Subcutaneous abdominal adipose tissue (tissue), 5 donors: ENCODE measurements at regions not wholly inside any gene's neighbourhood (a gene's known extent, or its start where the extent isn't known, plus 50 kb on each side); places are given as distances from the start of the nearest gene placed in this dataset.

Experiments used
- H3K27ac ChIP-seq: one replicate; pipeline ENCODE4 v1.7.0; 2013; ENCODE audit warnings: low read depth, mild to moderate bottlenecking, inconsistent platforms, low read length, moderate library complexity
- H3K27me3 ChIP-seq, 5 donors: one replicate each; pipeline ENCODE4 v1.7.0; 2013; ENCODE audit warnings: low read length in 5 of 5, inconsistent platforms in 1 of 5; ENCODE audit not compliant: control insufficient read depth in 5 of 5, insufficient read depth in 4 of 5
- H3K36me3 ChIP-seq, 5 donors: one replicate each; pipeline ENCODE4 v1.7.0; 2013; ENCODE audit warnings: low read length in 5 of 5; ENCODE audit not compliant: control insufficient read depth in 5 of 5, insufficient read depth in 5 of 5
- H3K4me1 ChIP-seq, 5 donors: one replicate each; pipeline ENCODE4 v1.7.0; 2013; ENCODE audit warnings: low read length in 5 of 5, mild to moderate bottlenecking in 3 of 5, moderate library complexity in 1 of 5; ENCODE audit not compliant: control insufficient read depth in 5 of 5, insufficient read depth in 5 of 5
- H3K4me3 ChIP-seq, 5 donors: one replicate each; pipeline ENCODE4 v1.7.0; 2013; ENCODE audit warnings: low read length in 5 of 5, low read depth in 1 of 5
- H3K9ac ChIP-seq, 5 donors: one replicate each; pipeline ENCODE4 v1.7.0; 2013; ENCODE audit warnings: low read length in 5 of 5, mild to moderate bottlenecking in 4 of 5, moderate library complexity in 3 of 5
- H3K9me3 ChIP-seq, 5 donors: one replicate each; pipeline ENCODE4 v1.7.0; 2013; ENCODE audit warnings: low read length in 5 of 5; ENCODE audit not compliant: control insufficient read depth in 5 of 5
- donor health status: healthy.
- donor health status: healthy.
- donor health status: healthy.
- donor health status: healthy.
- donor health status: healthy.

DNA sequence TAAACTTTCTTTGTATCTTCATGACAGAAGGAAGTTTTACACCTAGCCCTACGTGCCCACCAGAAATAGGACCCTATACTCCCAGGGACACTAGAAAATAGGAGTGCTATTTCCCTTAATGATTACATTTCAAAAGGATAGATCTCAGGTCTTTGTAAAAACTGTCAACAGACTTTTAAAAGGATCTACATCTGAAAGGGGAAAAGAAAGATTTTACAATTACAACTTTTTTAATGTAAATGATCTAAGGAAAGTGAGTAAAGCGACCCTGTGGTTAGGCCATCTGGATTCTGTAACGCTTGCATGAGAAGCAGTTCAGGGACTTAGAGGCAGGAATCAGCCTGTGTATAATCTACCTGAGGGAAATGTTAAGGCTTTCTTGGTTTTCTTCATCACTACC is 431.8 kb upstream of the MC4R start:
- Histone ChIP-seq H3K4me1 (no peaks in the 10 kb centered on the region), H3K36me3 (no peaks in the 10 kb centered on the region), H3K27ac (no peak overlapping the region), H3K9me3 (no peaks in the 10 kb centered on the region), H3K27me3 (no peaks in the 10 kb centered on the region), H3K9ac (no peak overlapping the region), H3K4me3 (no peak overlapping the region)

DNA sequence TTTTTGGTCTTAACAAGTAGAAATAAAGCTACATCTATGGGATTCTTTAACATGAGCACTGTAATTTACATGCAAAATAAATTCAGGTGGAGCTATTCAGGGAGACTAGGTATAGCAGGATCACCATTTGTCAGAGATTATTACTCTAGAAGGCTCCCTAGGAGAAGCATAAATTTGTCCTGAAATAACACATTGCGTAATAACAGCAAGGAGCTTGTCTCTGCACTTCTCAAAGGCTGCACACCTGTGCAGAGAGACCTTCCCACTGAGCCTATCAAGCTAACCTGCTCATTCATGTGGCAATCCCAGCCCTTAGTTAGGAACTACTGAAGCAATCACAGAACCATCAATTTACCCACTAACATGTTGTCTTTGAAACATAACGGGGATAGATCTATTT is 437.4 kb upstream of the MC4R start:
- H3K9ac ChIP-seq, result no peak overlapping the region
- H3K27ac ChIP-seq, result no peak overlapping the region
- no peaks in the 10 kb centered on the region for H3K36me3 ChIP-seq
- H3K4me1 ChIP-seq, result no peaks in the 10 kb centered on the region
- no peaks in the 10 kb centered on the region for H3K9me3 ChIP-seq
- no peak overlapping the region for H3K4me3 ChIP-seq
- no peaks in the 10 kb centered on the region for H3K27me3 ChIP-seq

DNA sequence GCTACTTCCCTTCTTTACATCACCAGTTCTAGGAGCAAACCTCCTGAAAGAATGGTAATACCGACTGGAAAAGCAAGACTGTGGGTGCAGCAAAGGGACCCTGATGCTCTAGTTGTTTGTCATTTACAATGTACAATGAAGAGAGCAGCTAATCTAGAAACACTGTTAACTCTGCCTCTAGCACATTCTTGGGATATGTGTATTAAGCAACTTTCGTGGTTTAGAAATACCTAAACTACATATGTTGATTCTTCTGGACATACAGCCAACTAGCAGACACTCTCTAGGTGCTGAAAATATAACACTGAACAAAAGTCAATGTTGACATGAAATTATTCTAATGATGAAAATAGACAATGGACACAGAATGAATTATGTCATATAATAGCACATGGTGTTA is 440.3 kb upstream of the MC4R start:
- no peak overlapping the region for H3K27ac ChIP-seq
- H3K9me3 ChIP-seq, result no peaks in the 10 kb centered on the region
- no peak overlapping the region for H3K9ac ChIP-seq
- no peaks in the 10 kb centered on the region for H3K4me1 ChIP-seq
- no peak overlapping the region for H3K4me3 ChIP-seq
- H3K27me3 ChIP-seq, result no peaks in the 10 kb centered on the region
- H3K36me3 ChIP-seq, result no peaks in the 10 kb centered on the region

DNA sequence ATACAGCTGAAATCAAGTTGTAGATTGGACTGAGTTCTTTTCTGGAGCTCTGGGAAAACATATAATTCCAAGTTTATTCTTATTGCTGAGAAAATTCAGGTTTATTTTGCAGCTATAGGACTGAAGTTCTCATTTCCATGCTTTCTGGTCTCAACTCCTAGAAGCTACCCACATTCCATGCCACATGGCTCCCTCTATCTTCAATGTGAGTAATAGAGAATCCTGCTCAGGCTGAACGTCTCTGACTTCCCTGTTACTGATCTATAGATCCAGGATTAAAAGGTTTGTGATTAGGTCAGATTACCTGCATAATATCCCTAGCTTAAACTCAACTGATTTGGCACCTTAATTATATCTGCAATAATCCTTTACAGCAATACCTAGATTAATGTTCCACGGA is 453.8 kb upstream of the MC4R start:
- no peaks in the 10 kb centered on the region for H3K4me1 ChIP-seq
- no peaks in the 10 kb centered on the region for H3K27me3 ChIP-seq
- H3K9me3 ChIP-seq, result no peaks in the 10 kb centered on the region
- no peak overlapping the region for H3K9ac ChIP-seq
- H3K36me3 ChIP-seq, result no peaks in the 10 kb centered on the region
- no peak overlapping the region for H3K27ac ChIP-seq
- H3K4me3 ChIP-seq, result no peak overlapping the region

DNA sequence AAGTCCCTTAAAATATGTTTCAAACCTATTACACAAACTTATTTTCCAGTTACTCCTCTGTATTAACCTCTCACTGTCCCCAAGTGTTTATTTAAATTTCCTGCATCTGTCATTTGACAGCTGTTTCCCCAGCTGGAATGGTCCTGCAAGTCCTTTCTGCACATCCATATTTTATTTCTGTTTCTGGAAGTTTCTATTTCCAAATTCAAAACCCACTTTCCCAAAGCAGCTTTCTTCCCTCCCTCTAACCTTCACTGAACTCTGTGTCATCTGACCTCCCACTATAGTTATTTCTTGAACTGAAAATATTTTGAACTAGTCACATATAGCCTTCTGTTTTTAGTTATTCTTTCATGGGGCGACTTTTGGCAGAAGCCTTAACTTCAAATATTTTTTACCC is 459.4 kb upstream of the MC4R start:
- H3K27me3 ChIP-seq, result no peaks in the 10 kb centered on the region
- H3K4me1 ChIP-seq, result no peaks in the 10 kb centered on the region
- H3K9ac ChIP-seq, result no peak overlapping the region
- H3K36me3 ChIP-seq, result no peaks in the 10 kb centered on the region
- no peaks in the 10 kb centered on the region for H3K9me3 ChIP-seq
- no peak overlapping the region for H3K27ac ChIP-seq
- no peak overlapping the region for H3K4me3 ChIP-seq

DNA sequence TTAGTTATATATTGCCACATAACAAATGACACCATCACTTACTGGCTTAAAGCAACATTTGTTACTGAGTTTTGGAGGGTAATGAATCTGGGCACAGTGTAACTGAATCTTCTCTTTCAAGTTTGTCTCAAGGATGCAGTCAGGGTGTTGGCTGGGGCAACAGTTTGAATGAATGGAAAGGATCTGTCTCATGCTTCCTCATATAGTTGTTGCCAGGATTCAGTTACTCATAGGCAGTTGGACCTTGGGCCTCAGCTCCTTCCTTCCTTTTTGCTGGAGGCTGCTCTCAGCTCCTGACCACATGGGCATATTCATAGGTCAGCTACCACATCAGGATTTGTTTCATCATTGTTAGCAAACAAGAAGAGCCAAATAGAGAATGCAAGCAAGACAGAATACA is 466.1 kb upstream of the MC4R start:
- Histone ChIP-seq H3K4me3 (no peak overlapping the region), H3K27me3 (no peaks in the 10 kb centered on the region), H3K36me3 (no peaks in the 10 kb centered on the region), H3K27ac (no peak overlapping the region), H3K9ac (no peak overlapping the region), H3K9me3 (peaks cover 0 to 3% (median 0%) of the 10 kb centered on the region in 5 donors), H3K4me1 (peaks cover 0 to 3% (median 0%) of the 10 kb centered on the region in 5 donors)

DNA sequence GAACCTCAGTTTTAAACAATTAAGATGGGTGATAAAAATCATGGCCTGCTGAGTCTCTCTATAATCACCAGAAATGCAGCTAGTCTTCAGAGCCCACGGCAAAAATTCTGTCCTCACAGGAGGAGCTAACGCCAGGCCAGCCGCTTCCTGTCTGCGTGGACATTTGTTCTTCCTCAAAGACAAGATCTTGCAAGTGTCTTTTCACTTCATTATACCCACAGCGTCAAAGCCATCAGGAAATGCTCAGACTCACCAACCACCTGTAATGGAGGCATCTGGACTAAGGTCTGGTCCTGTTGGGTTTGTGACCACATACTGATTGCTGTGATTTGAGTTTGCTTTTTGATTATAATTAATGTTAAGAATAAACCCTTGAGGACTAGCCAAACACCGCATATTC is 473.8 kb upstream of the MC4R start:
- Histone ChIP-seq H3K27me3 (no peaks in the 10 kb centered on the region), H3K4me3 (no peak overlapping the region), H3K27ac (no peak overlapping the region)

DNA sequence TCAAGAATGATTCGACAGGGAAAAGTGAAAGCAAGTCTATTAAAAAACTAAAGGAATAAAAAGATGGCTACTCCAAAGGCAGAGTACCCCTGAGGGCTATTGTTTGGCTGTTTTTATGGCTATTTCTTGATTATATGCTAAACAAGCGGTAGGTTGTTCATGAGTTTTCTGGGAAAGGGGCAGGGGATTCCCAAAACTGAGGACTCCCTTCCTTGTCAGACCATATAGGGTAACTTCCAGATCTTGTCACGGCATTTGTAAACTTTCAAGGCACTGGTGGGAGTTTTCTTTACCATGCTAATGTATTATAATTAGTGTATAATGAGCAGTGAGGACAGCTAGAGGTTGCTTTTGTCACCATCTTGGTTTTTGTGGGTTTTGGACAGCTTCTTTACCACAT is 474.9 kb upstream of the MC4R start:
- no peak overlapping the region for H3K4me3 ChIP-seq
- H3K9ac ChIP-seq, result no peak overlapping the region
- no peak overlapping the region for H3K27ac ChIP-seq
- H3K4me1 ChIP-seq, result peaks cover 0 to 13% (median 5%) of the 10 kb centered on the region in 5 donors
- no peaks in the 10 kb centered on the region for H3K36me3 ChIP-seq
- no peaks in the 10 kb centered on the region for H3K27me3 ChIP-seq
- H3K9me3 ChIP-seq, result peaks cover 0 to 4% (median 0%) of the 10 kb centered on the region in 5 donors

More for the DNA sequence above, 473.8 kb upstream of the MC4R start:
- peaks cover 0 to 8% (median 0%) of the 10 kb centered on the region in 5 donors for H3K9me3 ChIP-seq
- peaks cover 0 to 2% (median 0%) of the 10 kb centered on the region in 5 donors for H3K4me1 ChIP-seq
- H3K9ac ChIP-seq, result no peak overlapping the region
- no peaks in the 10 kb centered on the region for H3K36me3 ChIP-seq

DNA sequence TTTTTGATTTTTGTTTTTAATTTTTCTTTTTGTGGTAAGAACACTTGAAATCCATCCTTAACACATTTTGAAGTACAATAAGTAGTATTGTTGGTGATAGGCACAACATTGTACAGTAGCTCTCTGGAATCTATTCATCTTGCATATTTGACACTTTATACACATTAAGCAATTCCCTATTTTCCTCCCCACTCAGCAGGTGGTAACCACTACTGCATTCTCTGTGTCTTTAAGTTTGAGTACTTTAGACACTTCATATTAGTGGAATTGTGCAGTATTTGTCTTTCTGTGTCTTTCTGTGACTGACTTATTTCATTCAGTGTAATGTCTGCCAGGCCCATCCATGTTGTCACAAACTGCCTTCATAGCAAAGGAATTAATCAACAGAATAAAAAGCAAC is 471.7 kb upstream of the CDH20 start:
- no peak overlapping the region for H3K27ac ChIP-seq
- H3K4me3 ChIP-seq, result no peak overlapping the region
- no peaks in the 10 kb centered on the region for H3K27me3 ChIP-seq
- no peaks in the 10 kb centered on the region for H3K9me3 ChIP-seq
- no peak overlapping the region for H3K9ac ChIP-seq
- H3K4me1 ChIP-seq, result no peaks in the 10 kb centered on the region
- H3K36me3 ChIP-seq, result no peaks in the 10 kb centered on the region

DNA sequence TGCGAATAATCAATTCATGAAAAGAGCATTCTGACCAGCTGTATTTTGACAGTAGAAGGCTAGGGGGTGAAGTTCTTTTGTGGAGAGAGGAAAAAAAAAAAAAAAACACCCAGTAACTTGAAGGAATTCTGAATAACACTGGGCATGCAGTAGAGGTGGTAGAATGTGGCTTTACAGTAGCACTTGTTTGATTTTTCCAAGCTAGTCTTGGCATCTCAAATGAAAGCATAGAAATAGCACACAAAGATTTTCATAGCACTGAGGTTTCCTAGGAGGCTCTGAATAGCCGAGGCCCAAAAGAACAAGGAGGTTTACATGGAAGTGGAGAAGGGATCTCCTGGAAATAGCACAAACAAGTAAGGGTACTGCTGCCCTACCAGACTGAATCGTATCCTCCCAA is 470.2 kb upstream of the CDH20 start:
- Histone ChIP-seq H3K4me1 (no peaks in the 10 kb centered on the region), H3K27ac (no peak overlapping the region), H3K36me3 (no peaks in the 10 kb centered on the region), H3K9ac (no peak overlapping the region), H3K4me3 (no peak overlapping the region), H3K27me3 (no peaks in the 10 kb centered on the region), H3K9me3 (no peaks in the 10 kb centered on the region)

DNA sequence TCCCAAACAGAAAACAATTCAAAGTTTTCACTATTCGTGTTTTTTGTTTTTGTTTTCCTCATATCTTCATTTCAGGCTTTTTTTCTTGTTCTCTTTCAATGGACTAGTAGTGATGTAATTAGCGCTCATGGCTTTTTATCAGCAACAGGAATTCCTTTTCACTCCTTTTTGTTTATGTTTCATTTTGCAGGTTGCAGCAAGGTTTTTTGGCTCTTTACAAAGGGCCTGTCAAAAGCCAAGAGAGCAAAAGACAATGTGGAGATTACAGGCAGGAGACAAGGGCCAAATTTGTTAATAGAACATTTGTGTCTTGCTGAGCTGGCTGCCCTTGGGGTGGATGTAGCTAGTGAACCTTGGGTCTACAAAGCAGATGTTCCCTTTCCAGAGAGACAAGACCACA is 467.4 kb upstream of the CDH20 start:
- Histone ChIP-seq H3K9me3 (no peaks in the 10 kb centered on the region), H3K4me1 (peaks cover 0 to 5% (median 0%) of the 10 kb centered on the region in 5 donors), H3K27me3 (no peaks in the 10 kb centered on the region), H3K36me3 (no peaks in the 10 kb centered on the region), H3K27ac (no peak overlapping the region), H3K4me3 (no peak overlapping the region), H3K9ac (no peak overlapping the region)
